ENCODE measurements at regions not wholly inside any gene's neighbourhood (a gene's known extent, or its start where the extent isn't known, plus 50 kb on each side); places are given as distances from the start of the nearest gene placed in this dataset.

DNA sequence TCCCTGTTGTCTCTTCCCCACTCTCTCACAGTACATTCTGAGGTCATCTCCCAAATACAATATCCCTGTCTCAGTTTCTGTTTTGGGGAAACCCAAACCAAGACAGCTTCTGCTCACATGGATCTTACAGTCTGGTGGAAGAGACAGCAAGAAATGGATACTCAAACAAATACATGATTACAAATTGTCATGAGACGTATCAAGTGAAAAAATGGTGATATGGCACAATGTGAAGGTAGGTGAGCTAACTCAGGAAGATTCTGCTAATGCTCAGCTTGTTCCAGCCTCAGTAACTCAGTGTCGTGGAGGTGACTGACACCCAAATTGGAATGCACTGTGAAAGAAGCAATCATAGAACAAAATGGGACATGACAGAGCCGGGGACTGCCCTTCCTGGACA is 68.3 kb downstream of the CHST1 start:
- no peak for DNase-seq (ENCODE audit: low spot score)

- DNase-seq (ENCODE audit: low spot score): no peak
Observed at GRCh38 chr11:45596571-45596970, 68.9 kb downstream of the CHST1 start.

- DNase-seq (ENCODE audit: low spot score): no peak
Observed at GRCh38 chr11:45593992-45594391, 71.4 kb downstream of the CHST1 start.

DNA sequence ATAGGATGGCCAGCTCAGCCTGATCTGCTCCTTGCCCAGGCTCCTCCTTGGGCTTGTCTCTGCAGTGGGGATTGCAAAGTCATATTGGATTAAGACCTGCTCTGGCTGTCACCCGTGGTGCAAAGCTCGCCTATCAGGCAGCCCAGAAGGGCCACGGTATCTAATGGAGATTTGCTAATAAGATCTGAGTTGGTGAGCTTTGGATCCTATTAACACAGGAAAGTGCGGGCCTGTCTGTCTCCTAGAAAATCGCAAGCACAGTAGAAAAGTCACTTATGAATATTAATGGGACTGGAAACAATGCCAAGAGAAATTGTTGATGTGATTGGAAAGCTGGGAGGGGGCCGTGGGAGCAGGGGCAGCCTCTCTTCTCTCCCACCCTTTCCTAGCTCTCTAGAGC is 72.8 kb downstream of the CHST1 start:
- no peak for DNase-seq (ENCODE audit: low spot score)

GRCh38 chr11:45590743-45591142 is 74.7 kb downstream of the CHST1 start:
- DNase-seq (ENCODE audit: low spot score): no peak

DNA sequence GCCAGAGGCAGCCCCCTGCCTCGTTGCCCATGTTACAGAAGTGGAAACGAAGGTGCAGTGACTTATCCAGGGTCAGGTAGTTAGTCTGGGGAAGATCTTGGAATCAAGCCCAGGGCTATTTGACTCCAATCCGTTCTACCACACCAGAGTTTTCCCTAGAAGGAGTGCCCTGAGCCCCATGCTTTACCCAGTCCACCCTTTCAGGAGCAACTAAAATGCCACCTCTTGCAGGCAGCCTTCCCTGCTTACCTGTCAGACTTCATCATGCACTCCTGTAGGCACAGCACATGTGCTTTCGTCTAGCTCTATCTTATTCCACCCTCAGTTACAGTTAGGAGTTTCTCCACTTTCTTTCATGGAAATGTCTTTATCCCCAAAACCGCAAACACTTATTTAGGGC is 80.2 kb downstream of the CHST1 start:
- no peak for DNase-seq (ENCODE audit: low spot score)

- DNase-seq (ENCODE audit: low spot score): no peak
Observed at GRCh38 chr11:45583981-45584566, 81.3 kb downstream of the CHST1 start.

DNA sequence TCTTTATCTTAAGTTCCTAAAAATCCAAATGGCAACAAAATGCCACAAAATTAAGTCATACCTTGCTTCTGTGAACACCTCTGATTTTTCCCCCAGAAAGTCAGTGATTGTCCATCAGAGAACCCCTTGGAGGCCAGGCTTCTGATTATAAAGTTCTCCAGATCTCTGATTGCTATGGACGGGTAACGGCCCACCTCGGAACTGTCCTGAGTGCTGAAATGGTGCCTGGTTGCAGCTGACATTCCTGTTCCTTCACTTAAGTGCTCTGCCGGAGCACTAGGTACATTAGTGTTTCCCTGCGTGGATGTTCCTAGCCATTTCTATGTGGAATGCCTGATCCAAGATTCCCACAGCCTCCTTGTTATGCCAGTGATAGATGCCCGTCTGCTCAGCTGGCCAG is 85.0 kb downstream of the CHST1 start:
- DNase-seq (ENCODE audit: low spot score): peak; percentile 49

GRCh38 chr11:45578316-45578715 is 87.1 kb downstream of the CHST1 start:
- DNase-seq (ENCODE audit: low spot score): no peak

DNA sequence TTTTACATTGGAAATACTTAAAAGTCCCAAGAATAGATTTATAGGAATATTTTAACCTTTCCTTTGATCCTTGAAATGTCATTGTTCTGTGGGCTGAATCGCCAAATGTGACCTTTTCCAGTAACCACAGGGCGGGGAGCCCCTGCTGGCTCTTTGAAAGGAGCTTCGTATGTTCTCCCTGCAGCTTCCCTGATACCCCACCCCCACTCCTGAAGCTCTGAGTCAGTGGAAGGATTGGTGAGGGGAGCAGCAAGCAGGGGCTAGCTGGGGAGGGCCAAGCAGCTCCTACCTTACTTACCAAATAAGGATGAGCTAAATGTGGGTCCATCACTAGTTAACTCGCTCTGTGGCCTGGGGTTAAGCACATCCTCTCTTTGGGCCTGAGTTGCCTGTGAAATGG is 87.7 kb downstream of the CHST1 start:
- DNase-seq (ENCODE audit: low spot score): no peak

GRCh38 chr11:45576461-45577215 is 88.8 kb downstream of the CHST1 start:
- no peak for DNase-seq (ENCODE audit: low spot score)

- DNase-seq (ENCODE audit: low spot score): no peak
Observed at GRCh38 chr11:45573728-45574127, 91.7 kb downstream of the CHST1 start.

DNA sequence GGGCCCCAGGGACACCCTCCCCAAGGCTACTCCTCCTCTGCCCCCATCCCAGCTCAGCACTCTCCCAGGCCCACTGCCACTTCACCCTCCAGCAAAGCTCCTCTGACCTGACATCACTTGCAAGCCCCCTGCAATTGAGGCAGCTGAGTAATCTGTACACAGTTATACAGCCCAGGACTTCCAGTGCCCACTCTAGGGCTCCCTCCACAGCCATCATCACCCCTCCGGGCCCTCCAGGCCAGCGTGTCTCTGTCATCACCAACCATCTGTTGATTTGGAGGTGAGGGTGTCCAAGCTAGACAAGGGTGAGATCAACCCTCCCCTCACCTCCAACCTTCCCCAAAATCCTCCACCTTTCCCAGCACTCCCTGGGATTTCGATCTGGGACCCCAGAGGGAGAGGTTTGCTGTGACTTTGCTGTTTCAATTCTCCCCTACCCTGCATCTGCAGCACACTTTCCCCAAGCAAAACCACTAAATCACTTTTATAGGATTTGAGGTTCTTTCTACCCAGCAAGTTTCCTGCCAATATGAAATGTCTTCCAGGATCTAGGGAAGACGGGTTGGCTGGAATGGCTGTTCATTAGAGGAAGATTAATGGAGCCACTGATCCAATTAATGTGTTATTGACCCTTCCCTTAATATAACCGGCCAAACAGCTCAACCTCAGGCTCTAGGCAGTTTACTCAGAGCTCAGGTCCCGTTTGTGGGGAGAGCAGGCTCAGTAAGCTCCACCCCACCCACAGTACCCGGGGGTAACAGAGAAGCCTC is 92.9 kb downstream of the CHST1 start:
- no peak for DNase-seq (ENCODE audit: low spot score)

DNA sequence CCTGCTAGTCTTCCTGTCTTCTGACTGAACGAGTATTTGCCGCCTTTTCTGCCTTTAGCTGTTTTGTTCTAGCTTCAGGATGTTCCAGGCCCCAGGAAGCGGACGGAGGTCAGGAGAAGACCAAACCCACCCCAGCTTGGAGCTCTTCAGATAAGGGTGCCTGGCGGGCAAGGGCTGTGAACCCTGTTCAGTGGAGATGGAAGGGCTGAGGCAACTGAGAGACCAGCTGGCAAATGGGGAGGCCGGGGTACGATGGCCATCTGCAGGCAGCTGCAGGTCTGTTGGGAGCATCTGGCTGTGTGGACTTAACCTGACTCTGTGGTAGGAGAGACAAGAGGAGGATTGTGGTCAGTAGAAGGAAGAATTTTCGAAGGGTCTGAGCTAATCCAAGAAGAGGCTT is 95.6 kb downstream of the CHST1 start:
- DNase-seq (ENCODE audit: low spot score): no peak

GRCh38 chr11:45568049-45568448 is 97.4 kb downstream of the CHST1 start:
- DNase-seq (ENCODE audit: low spot score): no peak

DNA sequence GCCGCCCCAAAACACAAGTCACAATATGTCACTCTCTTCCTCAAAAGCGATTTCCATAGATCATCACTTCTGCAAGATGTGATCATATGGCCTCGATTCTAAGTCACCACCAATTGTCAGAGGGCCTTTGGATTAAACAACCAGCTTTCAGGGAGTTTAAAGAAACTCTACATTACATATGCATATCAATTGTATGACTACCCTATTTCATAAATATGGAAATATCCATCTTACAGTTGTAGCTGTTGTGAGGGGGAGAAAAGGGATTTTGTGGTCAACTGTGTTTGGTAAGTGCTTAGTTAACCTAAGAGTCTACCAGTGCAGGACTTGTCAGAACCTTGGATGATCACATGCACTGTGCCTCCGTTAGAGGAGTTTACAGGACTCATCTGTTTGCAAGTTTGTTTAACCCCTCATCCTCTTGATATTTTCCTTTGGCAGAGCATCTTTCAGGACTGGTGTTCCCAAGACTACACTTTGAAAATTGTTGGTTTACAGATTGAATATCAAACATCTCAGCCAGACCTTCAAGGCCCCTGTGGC is 99.9 kb downstream of the CHST1 start:
- DNase-seq (ENCODE audit: low spot score): no peak

GRCh38 chr11:45563810-45564209 is 101.6 kb downstream of the CHST1 start:
- no peak for DNase-seq (ENCODE audit: low spot score)

- DNase-seq (ENCODE audit: low spot score): no peak
Observed at GRCh38 chr11:45563171-45563570, 102.3 kb downstream of the CHST1 start.

DNA sequence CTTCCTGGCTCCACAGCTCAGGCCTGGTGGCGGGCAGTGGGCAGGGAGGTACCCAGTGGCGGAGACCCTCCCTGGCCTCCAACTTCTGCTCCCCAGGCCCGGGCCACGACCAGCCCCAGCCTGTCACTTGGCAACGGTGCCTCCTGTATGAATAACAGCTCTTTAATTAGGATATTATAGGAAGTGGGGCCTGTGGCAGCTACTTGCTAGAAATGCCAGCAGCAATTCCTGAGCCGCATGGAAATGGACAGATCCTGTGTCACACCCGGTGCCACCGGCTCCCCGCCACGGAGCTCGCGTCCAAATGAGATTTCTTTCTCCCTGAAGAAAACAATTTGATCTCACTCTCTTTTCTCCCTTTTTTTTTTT is 104.5 kb downstream of the CHST1 start:
- no peak for DNase-seq (ENCODE audit: low spot score)

GRCh38 chr11:45560155-45560912 is 105.1 kb downstream of the CHST1 start:
- no peak for DNase-seq (ENCODE audit: low spot score)

- DNase-seq (ENCODE audit: low spot score): no peak
Observed at GRCh38 chr11:45556851-45557707, 108.3 kb downstream of the CHST1 start.

Data from HuH-7 (cell line).